ENCODE measurements at regions not wholly inside any gene's neighbourhood (a gene's known extent, or its start where the extent isn't known, plus 50 kb on each side); places are given as distances from the start of the nearest gene placed in this dataset.

- no TSS peak for BruUV-seq (replicated peaks)
- TF ChIP-seq CTCF (IDR thresholded peaks at IDR 0.05; ENCODE audit: unreplicated experiment): no peak
- POLR2A ChIA-PET: no interaction called here
- CTCF ChIA-PET: interaction anchor here (1.4 to 2.3 kb wide), 2 partner anchors 8 to 17 kb away, joined by 3 to 6 read pairs; no protein-coding TSS in a partner anchor
- Mint-ChIP-seq H3K9me3 (ENCODE audit: unreplicated experiment) (no peaks in the 10 kb centered on the region), H3K4me1 (ENCODE audit: insufficient read depth, unreplicated experiment) (peaks cover 3% of the 10 kb centered on the region), H3K27ac (ENCODE audit: low read depth, unreplicated experiment) (no peak overlapping the region), H3K36me3 (ENCODE audit: insufficient read depth, unreplicated experiment) (no peaks in the 10 kb centered on the region), H3K27me3 (ENCODE audit: insufficient read depth, unreplicated experiment) (no peaks in the 10 kb centered on the region), H3K4me3 (ENCODE audit: unreplicated experiment) (no peak overlapping the region)
- DNase-seq (ENCODE audit: unreplicated experiment): no peak
- intact Hi-C loops (cut with micrococcal nuclease): no loop called here
Measured at GRCh38 chr6:43933148-43933885, 163.3 kb downstream of the VEGFA start.

DNA sequence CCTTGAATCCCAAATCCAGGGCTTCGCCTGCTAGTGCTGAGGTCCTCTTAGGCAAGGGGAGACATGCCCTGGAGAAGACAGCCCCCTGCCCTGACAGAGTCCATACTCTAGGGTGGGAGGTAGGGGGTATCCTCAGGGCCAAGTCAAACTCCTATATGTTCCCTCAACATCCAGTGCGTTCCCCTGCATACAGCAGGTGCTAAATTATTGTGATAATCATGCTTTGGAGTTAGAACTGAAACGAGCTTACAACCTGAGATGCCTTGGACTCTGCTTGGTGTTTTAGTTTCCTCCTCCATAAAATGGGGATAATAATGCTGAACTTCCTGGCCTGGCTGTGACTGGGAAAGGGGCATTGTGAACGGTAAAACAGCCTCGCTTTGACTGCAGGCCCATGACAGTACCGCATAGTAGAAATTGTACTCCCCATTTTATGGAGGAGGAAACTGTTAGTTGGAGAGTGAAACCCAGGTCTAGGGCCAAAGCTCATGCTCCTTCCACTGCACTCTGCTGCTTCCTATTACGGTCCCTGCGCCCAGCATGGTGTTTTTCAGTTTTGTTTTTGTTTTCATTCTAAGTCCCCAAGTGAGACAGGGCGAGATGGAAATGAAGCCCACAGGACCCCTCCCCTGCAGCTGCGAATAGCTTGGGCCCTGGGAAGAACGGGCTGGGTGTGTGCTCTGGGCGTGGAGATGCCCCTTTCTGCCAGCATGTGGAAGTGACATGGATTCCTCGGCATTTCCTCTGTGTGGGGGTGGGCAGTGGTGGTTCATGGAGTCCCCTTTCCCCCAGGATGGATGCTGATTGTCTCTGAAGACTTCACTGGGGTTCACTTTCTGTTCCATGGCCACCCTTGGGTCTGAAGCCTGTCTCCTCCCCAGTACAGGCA lies 162.5 kb downstream of the VEGFA start:
- intact Hi-C loops (cut with micrococcal nuclease): no loop called here
- ChIA-PET CTCF (interaction anchor here (2.3 kb wide), 1 partner anchor 18 kb away, joined by 6 read pairs; no protein-coding TSS in a partner anchor), POLR2A (no interaction called here)
- Mint-ChIP-seq H3K27me3 (ENCODE audit: insufficient read depth, unreplicated experiment) (no peaks in the 10 kb centered on the region), H3K27ac (ENCODE audit: low read depth, unreplicated experiment) (no peak overlapping the region), H3K4me1 (ENCODE audit: insufficient read depth, unreplicated experiment) (peaks cover 11% of the 10 kb centered on the region), H3K9me3 (ENCODE audit: unreplicated experiment) (no peaks in the 10 kb centered on the region), H3K4me3 (ENCODE audit: unreplicated experiment) (no peak overlapping the region), H3K36me3 (ENCODE audit: insufficient read depth, unreplicated experiment) (no peaks in the 10 kb centered on the region)
- no peak for DNase-seq (ENCODE audit: unreplicated experiment)
- TF ChIP-seq CTCF (IDR thresholded peaks at IDR 0.05; ENCODE audit: unreplicated experiment): no peak
- no TSS peak for BruUV-seq (replicated peaks)

DNA sequence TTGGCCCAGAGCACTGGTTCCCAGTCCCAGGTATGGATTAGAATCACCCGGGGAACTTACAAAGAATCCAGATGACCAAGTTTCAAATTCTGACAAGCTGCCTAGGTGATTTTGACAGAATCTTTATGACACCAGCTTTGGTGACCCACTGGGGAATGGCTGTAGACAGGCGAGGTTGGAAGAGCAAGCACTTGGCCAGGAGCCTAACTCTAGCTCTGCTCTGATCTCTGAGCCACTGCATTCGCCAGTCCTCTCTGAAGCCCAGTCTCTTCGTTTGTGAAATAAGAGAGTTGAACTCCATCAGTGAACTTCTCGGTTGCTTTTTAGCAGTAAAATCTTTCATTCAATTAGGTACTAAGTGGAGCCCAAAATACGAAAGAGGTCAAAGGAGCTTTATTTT lies 161.2 kb downstream of the VEGFA start:
- H3K27ac Mint-ChIP-seq (ENCODE audit: low read depth, unreplicated experiment): no peak overlapping the region
- peaks cover 24% of the 10 kb centered on the region for H3K4me1 Mint-ChIP-seq (ENCODE audit: insufficient read depth, unreplicated experiment)
- H3K9me3 Mint-ChIP-seq (ENCODE audit: unreplicated experiment): no peaks in the 10 kb centered on the region
- H3K36me3 Mint-ChIP-seq (ENCODE audit: insufficient read depth, unreplicated experiment): no peaks in the 10 kb centered on the region
- TF ChIP-seq CTCF (IDR thresholded peaks at IDR 0.05; ENCODE audit: unreplicated experiment): no peak
- no TSS peak for BruUV-seq (replicated peaks)
- no peak overlapping the region for H3K4me3 Mint-ChIP-seq (ENCODE audit: unreplicated experiment)
- POLR2A ChIA-PET: interaction anchor here (0.6 kb wide), 1 partner anchor 1279 kb away, joined by 3 read pairs; no protein-coding TSS in a partner anchor
- intact Hi-C loops (cut with micrococcal nuclease): no loop called here
- no peaks in the 10 kb centered on the region for H3K27me3 Mint-ChIP-seq (ENCODE audit: insufficient read depth, unreplicated experiment)
- CTCF ChIA-PET: interaction anchor here (0.7 kb wide), 1 partner anchor 258 kb away, joined by 3 read pairs; no protein-coding TSS in a partner anchor
- no peak for DNase-seq (ENCODE audit: unreplicated experiment)

Measured in MCF 10A (cell line).